Stimulated activated CD4-positive, alpha-beta T cell treated with anti-CD3 and anti-CD28 coated beads, Interleukin-4, amount 100 ng/mL, for 48 hours (primary cell): ENCODE measurements at regions not wholly inside any gene's neighbourhood (a gene's known extent, or its start where the extent isn't known, plus 50 kb on each side); places are given as distances from the start of the nearest gene placed in this dataset.

Experiments
- DNase-seq, 2 donors: peaks; one replicate each; pipeline ENCODE4 v3.0.0-alpha.2; 2020; ENCODE audit warnings: low read depth in 2 of 2

GRCh38 chr13:107864543-107865317, 350.6 kb downstream of the LIG4 start:
- no peak for DNase-seq

GRCh38 chr13:107860284-107860683, 355.1 kb downstream of the LIG4 start:
- no peak for DNase-seq

- DNase-seq: no peak
These were observed 360.5 kb downstream of the LIG4 start for GRCh38 chr13:107854880-107855279.

- no peak for DNase-seq
These were observed 363.3 kb downstream of the LIG4 start for GRCh38 chr13:107852072-107852471.

- DNase-seq: no peak
These were observed 363.7 kb downstream of the LIG4 start for GRCh38 chr13:107851670-107852069.

GRCh38 chr13:107847406-107847805, 367.9 kb downstream of the LIG4 start:
- no peak for DNase-seq

- DNase-seq: no peak
These were observed 368.7 kb downstream of the LIG4 start for GRCh38 chr13:107846642-107847041.

- no peak for DNase-seq
These were observed 369.4 kb downstream of the LIG4 start for GRCh38 chr13:107845911-107846310.

- no peak for DNase-seq
These were observed 371.7 kb downstream of the LIG4 start for GRCh38 chr13:107843681-107844080.

- DNase-seq: no peak
These were observed 372.1 kb downstream of the LIG4 start for GRCh38 chr13:107843281-107843680.

- no peak for DNase-seq
These were observed 372.7 kb downstream of the LIG4 start for GRCh38 chr13:107842562-107843180.

GRCh38 chr13:107838588-107839161, 376.7 kb downstream of the LIG4 start:
- DNase-seq: no peak

GRCh38 chr13:107836685-107837084, 378.7 kb downstream of the LIG4 start:
- DNase-seq: no peak

- DNase-seq: no peak
These were observed 379.9 kb downstream of the LIG4 start for GRCh38 chr13:107835339-107836018.

GRCh38 chr13:107834717-107835116, 380.6 kb downstream of the LIG4 start:
- DNase-seq: no peak

GRCh38 chr13:107834281-107834680, 381.1 kb downstream of the LIG4 start:
- no peak for DNase-seq

GRCh38 chr13:107832500-107833100, 382.7 kb downstream of the LIG4 start:
- no peak for DNase-seq

- no peak for DNase-seq
These were observed 384.5 kb downstream of the LIG4 start for GRCh38 chr13:107830804-107831203.

GRCh38 chr13:107827840-107828549, 387.3 kb downstream of the LIG4 start:
- no peak for DNase-seq

- no peak for DNase-seq
These were observed 390.7 kb downstream of the LIG4 start for GRCh38 chr13:107824635-107825034.

GRCh38 chr13:107822006-107822405, 393.3 kb downstream of the LIG4 start:
- no peak for DNase-seq
